ENCODE measurements at regions not wholly inside any gene's neighbourhood (a gene's known extent, or its start where the extent isn't known, plus 50 kb on each side); places are given as distances from the start of the nearest gene placed in this dataset.

- no peaks in the 10 kb centered on the region for H3K9me3 ChIP-seq (ENCODE audit: low read depth, low read length, poor library complexity, severe bottlenecking)
- no peak overlapping the region for H3K27ac ChIP-seq (ENCODE audit: low read depth, low read length, poor library complexity, severe bottlenecking)
Measured at GRCh38 chr17:72515291-72516065, 394.7 kb downstream of the SOX9 start.

DNA sequence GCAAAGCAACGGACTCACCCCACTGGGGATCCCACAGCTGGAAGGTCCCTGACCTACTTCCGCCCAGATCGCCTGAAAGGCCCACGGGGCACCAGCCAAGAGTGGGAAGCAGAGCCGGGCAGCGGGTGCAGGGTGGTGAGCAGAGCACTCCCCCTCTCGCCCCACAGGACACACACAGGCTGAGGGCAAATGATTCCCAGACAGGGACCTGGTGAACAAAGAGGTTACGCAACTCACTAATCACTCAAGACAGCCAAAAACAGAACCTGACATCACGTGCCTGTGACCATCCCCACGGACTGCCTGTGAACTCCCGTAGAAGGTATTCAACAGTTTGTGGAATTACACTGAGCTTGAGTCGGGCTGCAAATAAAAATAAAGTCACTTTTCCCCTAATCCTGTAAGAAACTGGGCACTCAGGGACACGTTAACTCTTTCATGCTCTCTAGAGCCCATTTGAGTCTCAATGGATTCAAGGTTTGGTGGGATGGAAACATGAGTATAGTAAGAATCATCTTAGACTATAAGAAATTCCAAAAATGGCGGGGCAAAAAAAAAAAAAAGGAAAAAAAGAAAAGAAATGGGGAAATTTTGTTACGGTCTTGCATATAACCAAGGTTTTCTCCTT is 396.1 kb downstream of the SOX9 start:
- intact Hi-C loops (cut with micrococcal nuclease; ENCODE audit: unreplicated experiment), result loop anchor here (5.0 kb wide), 1 partner anchor 90 kb away; no protein-coding TSS in a partner anchor
- no peaks in the 10 kb centered on the region for H3K4me1 ChIP-seq (ENCODE audit: insufficient read depth, low read length, poor library complexity, severe bottlenecking)
- ChIA-PET POLR2A (ENCODE audit: low non-redundant PET) (no interaction called here), CTCF (no interaction called here)
- H3K27ac ChIP-seq (ENCODE audit: low read depth, low read length, poor library complexity, severe bottlenecking), result no peak overlapping the region
- DNase-seq (ENCODE audit: low spot score), result no peak
- BruUV-seq (replicated peaks), result no TSS peak
- H3K27me3 ChIP-seq (replicated peaks; ENCODE audit: insufficient read depth, low read depth, low read length, poor library complexity), result no peaks in the 10 kb centered on the region
- no peak overlapping the region for H3K4me3 ChIP-seq (ENCODE audit: low read depth, low read length, poor library complexity, severe bottlenecking)
- TF ChIP-seq CTCF (conservative IDR thresholded peaks at IDR 0.05; ENCODE audit: low read depth, low read length), result no peak
- no peak for TF ChIP-seq EZH2 (IDR thresholded peaks at IDR 0.05; ENCODE audit: borderline replicate concordance, low read depth, low read length, poor library complexity, severe bottlenecking)
- H3K9me3 ChIP-seq (ENCODE audit: low read depth, low read length, poor library complexity, severe bottlenecking), result no peaks in the 10 kb centered on the region
- no peaks in the 10 kb centered on the region for H3K36me3 ChIP-seq (ENCODE audit: insufficient read depth, low read length, poor library complexity, severe bottlenecking)

More at GRCh38 chr17:72515291-72516065, 394.7 kb downstream of the SOX9 start:
- intact Hi-C loops (cut with micrococcal nuclease; ENCODE audit: unreplicated experiment), result loop anchor here (5.0 kb wide), 1 partner anchor 88 kb away; no protein-coding TSS in a partner anchor
- H3K27me3 ChIP-seq (replicated peaks; ENCODE audit: insufficient read depth, low read depth, low read length, poor library complexity), result no peaks in the 10 kb centered on the region
- no peaks in the 10 kb centered on the region for H3K36me3 ChIP-seq (ENCODE audit: insufficient read depth, low read length, poor library complexity, severe bottlenecking)
- POLR2A ChIA-PET (ENCODE audit: low non-redundant PET), result no interaction called here
- no peak overlapping the region for H3K4me3 ChIP-seq (ENCODE audit: low read depth, low read length, poor library complexity, severe bottlenecking)
- CTCF ChIA-PET, result interaction anchor here (0.7 kb wide), 1 partner anchor 1042 kb away, joined by 3 read pairs; no protein-coding TSS in a partner anchor
- TF ChIP-seq EZH2 (IDR thresholded peaks at IDR 0.05; ENCODE audit: borderline replicate concordance, low read depth, low read length, poor library complexity, severe bottlenecking) (no peak), CTCF (conservative IDR thresholded peaks at IDR 0.05; ENCODE audit: low read depth, low read length) (no peak)
- peaks cover 2% of the 10 kb centered on the region for H3K4me1 ChIP-seq (ENCODE audit: insufficient read depth, low read length, poor library complexity, severe bottlenecking)
- BruUV-seq (replicated peaks), result no TSS peak
- no peak for DNase-seq (ENCODE audit: low spot score)

GRCh38 chr17:72517413-72518158 is 396.8 kb downstream of the SOX9 start:
- H3K4me1 ChIP-seq (ENCODE audit: insufficient read depth, low read length, poor library complexity, severe bottlenecking), result no peaks in the 10 kb centered on the region
- H3K27ac ChIP-seq (ENCODE audit: low read depth, low read length, poor library complexity, severe bottlenecking), result no peak overlapping the region
- no TSS peak for BruUV-seq (replicated peaks)
- no peaks in the 10 kb centered on the region for H3K36me3 ChIP-seq (ENCODE audit: insufficient read depth, low read length, poor library complexity, severe bottlenecking)
- no peak for DNase-seq (ENCODE audit: low spot score)
- ChIA-PET CTCF (no interaction called here), POLR2A (ENCODE audit: low non-redundant PET) (no interaction called here)
- no peak for TF ChIP-seq EZH2 (IDR thresholded peaks at IDR 0.05; ENCODE audit: borderline replicate concordance, low read depth, low read length, poor library complexity, severe bottlenecking)
- no peak for TF ChIP-seq CTCF (conservative IDR thresholded peaks at IDR 0.05; ENCODE audit: low read depth, low read length)
- no peaks in the 10 kb centered on the region for H3K9me3 ChIP-seq (ENCODE audit: low read depth, low read length, poor library complexity, severe bottlenecking)
- intact Hi-C loops (cut with micrococcal nuclease; ENCODE audit: unreplicated experiment), result loop anchor here (5.0 kb wide), 1 partner anchor 90 kb away; no protein-coding TSS in a partner anchor
- no peaks in the 10 kb centered on the region for H3K27me3 ChIP-seq (replicated peaks; ENCODE audit: insufficient read depth, low read depth, low read length, poor library complexity)
- H3K4me3 ChIP-seq (ENCODE audit: low read depth, low read length, poor library complexity, severe bottlenecking), result no peak overlapping the region

Data from A673 (cell line).